ENCODE measurements at regions not wholly inside any gene's neighbourhood (a gene's known extent, or its start where the extent isn't known, plus 50 kb on each side); places are given as distances from the start of the nearest gene placed in this dataset.

- TF ChIP-seq CTCF (IDR thresholded peaks at IDR 0.05; ENCODE audit: poor library complexity) = no peak
- TF ChIP-seq EZH2 (IDR thresholded peaks at IDR 0.05; ENCODE audit: borderline replicate concordance) = no peak
- TF ChIP-seq EZH2phosphoT487 (IDR thresholded peaks at IDR 0.05; ENCODE audit: low read depth, severe bottlenecking, unreplicated experiment) = no peak
Observed at GRCh38 chr5:174457141-174457678, 267.2 kb upstream of the MSX2 start.
